Right ventricle myocardium superior (tissue), 1 donor: ENCODE measurements at regions not wholly inside any gene's neighbourhood (a gene's known extent, or its start where the extent isn't known, plus 50 kb on each side); places are given as distances from the start of the nearest gene placed in this dataset.
"Not testable (repeated sequence)": the region's sequence is repeated elsewhere in the genome, so short reads cannot be mapped to it uniquely, and the experiment has no call there.

Experiments
- ATAC-seq: fragments of 200-7000 bp; cut with Tn5 transposase; one replicate; pipeline ENCODE4 v1.9.1; 2020; ENCODE audit warnings: mild to moderate bottlenecking; ENCODE audit not compliant: poor library complexity
- DNase-seq: peaks from one replicate; pipeline ENCODE4 v3.0.0-alpha.2; 2020
- intact Hi-C: fragments of 100-400 bp; cut with DNase I; formaldehyde crosslinking; loops from one replicate; pipeline ENCODE4 v1.11.2; 2022
- donor health status: DM: no; HTN: yes; CAD: no; lungs with severe emphysema.

DNA sequence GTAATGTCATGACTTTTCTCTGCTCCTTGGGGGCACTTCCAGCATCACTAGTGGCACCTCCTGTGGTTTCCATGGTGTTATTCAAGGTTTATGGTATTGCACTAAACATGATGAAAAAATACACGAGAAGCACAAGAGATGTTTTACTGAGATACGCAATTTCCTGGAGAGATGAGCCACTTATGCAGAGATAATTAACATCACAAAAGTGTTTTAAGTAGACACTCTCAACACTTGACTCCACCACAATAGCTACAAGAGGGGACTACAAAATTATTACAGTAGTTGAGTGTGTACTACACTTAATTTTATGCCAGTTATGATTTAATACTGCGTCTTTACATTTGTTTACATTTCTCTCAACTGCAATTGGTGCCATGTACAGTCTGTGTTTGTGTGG lies 906.7 kb downstream of the DNAJB9 start:
- ATAC-seq: no peak
- intact Hi-C loops: no loop called here
- no peak for DNase-seq

DNA sequence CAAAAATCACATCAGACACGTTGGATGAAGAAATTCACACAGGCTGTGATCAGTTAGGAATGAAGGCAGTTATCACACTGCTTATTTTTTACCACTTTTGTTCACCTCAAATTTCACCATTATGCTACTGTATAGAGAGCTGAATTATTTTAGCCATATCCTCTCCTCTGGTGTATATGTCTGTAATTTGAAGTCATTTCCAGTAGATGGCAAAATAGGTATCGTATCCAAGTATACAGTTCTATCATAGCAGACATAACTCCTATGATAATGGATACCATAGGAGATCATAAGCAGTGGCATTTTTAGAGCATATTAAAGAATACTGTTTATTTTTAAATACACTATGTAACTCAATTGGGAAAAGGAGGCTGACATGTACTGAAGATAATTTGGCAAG lies 909.7 kb downstream of the DNAJB9 start:
- ATAC-seq: no peak
- DNase-seq: no peak
- intact Hi-C loops: no loop called here

DNA sequence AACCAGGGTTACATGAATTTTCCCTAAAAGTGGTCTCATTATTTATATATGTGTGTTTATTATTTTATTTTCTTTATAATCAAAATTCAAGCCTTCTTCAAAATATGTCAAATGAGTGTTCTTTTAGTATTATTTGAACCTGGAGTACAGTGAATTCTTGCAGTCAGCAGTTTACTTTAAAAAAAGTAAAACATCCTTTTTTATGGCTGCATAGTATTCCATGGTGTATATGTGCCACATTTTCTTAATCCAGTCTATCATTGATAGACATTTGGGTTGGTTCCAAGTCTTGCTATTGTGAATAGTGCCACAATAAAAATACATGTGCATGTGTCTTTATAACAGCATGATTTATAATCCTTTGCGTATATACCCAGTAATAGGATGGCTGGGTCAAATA lies 920.9 kb downstream of the DNAJB9 start:
- intact Hi-C loops, ATAC-seq, DNase-seq: not testable (repeated sequence)

DNA sequence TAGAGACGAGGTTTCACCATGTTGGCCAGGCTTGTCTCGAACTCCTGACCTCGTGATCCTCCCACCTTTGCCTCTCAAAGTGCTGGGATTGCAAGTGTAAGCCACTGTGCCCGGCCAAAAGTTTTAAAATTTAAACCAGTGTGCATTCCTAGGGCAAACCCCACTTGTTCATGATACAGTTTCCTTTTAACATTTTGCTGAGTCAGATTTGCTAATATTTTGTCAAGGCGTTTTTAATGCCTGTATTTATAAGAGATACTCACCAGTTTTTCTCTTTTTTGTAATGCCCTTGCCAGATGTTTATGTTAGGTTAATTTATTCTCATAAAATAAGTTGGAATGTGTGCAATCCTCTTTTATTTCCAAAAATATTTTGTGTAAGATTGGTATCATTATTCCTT lies 927.4 kb downstream of the DNAJB9 start:
- intact Hi-C loops: no loop called here
- DNase-seq (no peak), ATAC-seq (no peak)

DNA sequence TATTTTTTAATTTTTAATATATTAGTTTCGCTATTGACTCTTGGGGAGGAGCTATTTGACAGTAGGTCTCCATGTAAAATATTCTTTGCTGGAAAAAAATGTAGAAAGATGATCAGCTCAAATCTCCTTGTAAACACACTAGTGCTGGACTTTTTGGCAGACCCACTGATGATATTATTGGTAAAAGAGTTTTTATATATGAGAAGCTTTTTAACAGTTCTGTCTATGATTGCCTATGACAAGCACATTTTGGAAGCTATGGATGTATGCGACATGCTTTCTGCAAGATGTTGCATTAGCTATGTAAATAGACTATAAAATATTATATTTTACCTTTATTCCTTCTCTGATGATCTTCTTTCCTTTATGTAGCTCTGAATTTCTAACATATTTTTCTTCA lies 928.5 kb downstream of the DNAJB9 start:
- ATAC-seq (no peak), DNase-seq (no peak)
- intact Hi-C loops: no loop called here

DNA sequence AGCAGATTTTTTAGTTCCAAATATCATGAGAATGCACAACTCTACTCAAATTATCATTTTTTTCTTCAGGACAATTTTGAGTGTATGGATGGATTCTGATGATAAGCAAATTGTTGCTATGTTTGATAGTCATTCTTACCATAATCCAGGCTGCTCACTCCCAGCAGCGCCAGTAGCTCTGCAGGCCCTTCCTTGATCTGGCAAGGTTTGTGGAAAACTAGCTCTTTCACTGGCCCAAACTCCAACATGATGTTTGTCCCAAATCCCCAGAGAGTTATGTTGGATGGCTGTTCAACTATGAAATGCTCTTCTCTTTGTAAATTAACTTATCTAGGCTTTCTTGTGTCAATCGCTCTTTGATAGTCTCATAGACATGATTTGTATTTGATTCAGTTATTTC lies 933.7 kb downstream of the DNAJB9 start:
- ATAC-seq (peak; percentile 39), DNase-seq (peak; percentile 36)
- intact Hi-C loops: no loop called here

DNA sequence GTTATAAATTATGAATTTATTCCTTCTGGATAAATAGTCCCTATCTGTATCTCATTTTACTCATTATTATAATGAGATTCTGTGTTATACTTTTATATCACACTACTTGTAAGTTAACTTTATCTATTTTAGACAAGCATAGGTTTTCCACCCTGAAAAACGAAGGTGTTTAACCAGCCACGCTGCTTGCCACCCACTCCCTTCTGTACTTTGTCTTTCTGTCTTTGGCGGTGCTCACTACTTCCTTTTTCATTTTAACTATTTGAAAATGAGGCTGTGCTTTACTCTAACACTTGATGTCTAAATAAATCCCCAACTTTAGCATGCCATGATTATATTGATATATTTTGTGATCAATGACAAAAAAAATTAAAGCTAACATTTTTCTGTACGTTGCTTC lies 952.9 kb downstream of the DNAJB9 start:
- DNase-seq (no peak), ATAC-seq (no peak)
- intact Hi-C loops: no loop called here

DNA sequence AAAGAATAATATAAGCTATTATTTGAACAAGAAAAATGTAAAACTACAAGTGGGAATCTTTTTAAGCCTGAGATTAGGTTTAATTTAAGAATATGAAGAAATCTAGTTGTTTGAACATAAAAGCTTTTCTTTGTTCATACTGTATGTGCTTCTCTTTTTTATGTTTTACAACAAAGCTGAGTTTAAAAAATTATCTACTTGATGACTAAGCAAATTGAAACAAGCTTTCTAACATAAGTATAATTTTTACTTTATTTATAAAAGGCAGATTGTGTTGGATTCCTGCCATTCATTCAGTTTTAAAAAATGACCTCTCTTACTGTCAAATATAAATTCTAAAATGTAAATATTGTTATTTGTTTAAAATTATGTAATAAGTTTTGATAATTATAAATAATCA lies 958.2 kb downstream of the DNAJB9 start:
- DNase-seq: no peak
- intact Hi-C loops: no loop called here
- no peak for ATAC-seq

DNA sequence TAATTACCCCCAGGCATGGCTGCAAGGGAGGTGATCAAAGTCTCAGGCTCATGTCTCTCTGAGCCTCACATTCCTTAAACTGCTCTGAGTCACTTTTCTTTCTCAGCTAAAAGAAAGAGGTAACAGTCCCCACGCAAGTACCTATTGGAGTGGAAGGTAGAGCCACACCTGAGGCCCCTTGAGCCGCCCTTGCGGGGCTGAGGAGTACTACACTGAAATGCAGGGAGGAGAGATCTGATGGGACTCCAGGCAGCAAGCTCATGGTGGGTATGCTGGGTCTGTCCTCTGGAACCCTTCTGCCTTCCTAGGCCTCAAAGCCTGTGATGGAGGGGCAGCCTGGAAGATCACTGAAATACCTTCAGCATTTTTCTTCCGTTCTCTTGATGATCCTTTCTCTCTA lies 960.0 kb downstream of the DNAJB9 start:
- no peak for DNase-seq
- intact Hi-C loops: no loop called here
- ATAC-seq: no peak

DNA sequence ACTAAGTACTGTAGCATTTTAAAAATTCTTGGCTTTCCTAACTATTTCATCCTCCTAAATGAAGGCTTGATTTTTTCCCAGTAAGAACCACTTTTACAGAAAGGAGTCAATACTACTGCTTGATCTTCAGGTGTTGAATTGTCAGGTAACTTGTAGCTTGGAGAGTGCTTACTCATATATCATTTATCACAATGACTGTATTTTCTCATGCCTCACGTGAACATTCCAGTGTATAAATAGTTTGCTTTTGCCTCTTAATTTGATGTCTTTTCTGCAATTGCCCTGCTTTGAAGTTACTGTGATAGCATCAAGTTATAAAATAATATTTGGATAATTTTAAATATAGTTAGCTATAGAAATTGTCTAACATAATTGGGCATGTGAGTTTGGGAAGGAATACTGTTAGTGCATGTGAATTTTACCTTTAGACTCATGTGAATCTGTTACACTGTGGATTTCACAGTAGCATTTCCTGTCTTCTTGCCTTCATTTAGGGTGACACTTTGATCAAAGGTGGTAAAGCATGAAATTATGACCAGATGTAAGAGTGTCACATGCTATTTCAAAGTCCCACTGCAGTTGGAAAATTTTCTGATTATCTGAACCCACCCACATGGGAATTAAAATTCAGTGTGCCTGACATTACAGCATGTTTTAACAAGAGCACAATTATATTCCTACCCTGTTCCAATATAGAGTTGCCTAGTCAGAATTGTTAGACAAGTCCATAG lies 962.8 kb downstream of the DNAJB9 start:
- intact Hi-C loops: no loop called here
- ATAC-seq (no peak), DNase-seq (no peak)

DNA sequence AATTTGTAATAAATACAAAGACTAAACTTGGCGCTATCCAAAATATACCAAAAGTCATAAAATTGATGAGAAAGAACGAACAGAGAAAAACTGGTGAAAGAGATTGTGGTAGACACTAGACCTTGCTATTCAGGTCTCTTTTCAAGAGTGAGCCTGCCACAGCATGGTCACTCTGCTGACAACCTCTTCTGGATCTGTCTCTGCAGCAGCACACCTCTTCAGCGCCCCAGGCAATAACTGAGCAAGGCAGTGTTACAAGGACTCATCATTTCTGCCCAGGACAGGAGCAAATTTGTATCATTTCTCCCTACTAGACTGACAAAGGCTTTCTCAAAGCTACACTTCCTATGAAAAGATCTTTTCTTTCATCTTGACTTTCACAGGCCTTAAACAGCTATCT lies 976.0 kb downstream of the DNAJB9 start:
- intact Hi-C loops: no loop called here
- no peak for ATAC-seq
- no peak for DNase-seq

DNA sequence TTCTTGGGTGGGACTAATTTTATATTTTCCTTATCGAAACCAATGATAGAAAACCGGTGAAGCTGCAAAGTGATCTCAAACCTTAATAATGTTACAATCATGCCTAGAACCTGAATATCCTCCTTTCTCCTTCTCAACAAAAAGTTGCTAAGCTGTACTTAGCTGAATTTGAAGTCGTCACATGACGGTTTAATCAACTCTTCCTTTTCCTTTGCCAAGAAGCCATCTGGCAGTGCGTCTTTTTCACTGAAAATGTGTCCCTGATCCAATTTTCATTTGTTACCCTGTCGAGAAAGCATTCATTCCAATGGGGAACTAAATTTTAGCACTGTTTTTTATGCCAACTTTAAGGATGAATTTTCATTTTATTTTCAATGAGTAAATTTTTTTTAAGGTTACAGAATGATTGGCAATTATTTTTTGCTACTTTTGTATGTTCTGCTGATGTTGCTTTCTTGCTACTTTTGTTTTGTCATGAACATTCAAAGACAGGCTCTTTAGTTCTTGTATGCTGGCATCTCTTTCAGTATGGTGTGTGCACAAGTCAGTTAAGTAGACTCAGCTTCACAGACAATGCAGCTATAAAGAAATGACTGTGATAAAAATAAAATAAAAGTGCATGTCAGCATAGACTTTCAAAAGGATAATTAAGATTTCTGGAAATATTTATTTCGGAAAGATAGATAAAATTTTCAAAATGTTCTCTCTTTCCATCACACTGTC lies 980.0 kb downstream of the DNAJB9 start:
- intact Hi-C loops: no loop called here
- peak; percentile 65 for ATAC-seq
- DNase-seq: no peak

DNA sequence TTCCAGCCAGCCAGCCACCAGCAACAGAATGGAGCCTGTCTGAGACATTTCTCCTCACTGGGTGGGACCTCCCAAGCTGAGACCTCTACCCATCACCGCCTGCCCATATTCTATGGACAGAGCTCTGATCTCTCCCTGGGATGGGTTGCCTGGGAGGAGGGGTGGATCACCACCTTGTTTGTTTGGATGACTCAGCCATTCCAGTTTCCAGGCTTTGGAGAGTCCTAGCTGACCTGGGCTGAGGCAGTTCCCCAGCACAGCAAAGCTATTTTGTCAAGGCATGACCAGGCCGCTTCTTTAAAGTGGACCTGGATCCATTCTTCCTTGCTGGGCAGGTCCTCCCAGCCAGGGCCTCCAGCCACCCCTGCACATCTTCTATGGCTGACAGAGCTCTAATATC lies 982.3 kb downstream of the DNAJB9 start:
- intact Hi-C loops: no loop called here
- DNase-seq (no peak), ATAC-seq (no peak)

DNA sequence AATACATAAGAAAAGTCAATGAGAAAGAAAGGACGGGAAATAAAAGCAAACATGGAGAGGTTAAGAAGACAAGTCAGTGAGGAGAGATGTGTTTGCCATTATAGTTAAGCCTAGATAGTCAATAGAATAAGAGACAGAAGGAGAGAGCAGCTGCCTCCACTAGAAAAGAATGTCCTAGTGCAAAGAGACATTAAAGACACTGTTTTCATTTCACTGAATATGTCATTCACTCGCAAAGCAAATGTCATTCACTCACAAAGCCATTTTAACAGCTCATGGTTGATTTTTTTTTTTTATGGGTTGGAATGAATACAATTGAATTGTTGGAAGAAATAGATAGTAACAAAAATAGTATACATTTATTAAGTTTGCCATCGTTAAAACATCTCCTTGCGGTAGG lies 1007.6 kb downstream of the DNAJB9 start:
- ATAC-seq (no peak), DNase-seq (no peak)
- intact Hi-C loops: no loop called here

DNA sequence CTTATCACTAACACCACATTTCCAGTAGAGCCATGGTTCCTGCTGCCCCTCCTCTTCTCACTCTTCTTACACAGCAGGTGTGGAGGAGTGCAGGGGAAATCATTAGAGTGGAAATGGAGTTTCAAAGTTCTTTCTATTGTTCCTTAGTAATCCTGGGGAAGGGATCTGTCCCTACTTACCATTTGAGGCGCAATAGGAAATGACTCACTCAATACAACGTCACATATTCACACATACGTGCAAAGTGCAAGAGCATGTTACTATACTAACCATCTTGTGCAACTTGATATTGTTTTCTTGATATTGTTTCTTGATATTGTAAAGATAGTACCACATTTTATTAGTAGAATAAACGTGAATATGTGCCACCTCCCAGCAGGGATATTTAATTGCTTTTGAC lies 1010.2 kb downstream of the DNAJB9 start:
- ATAC-seq: no peak
- DNase-seq: no peak
- intact Hi-C loops: no loop called here

DNA sequence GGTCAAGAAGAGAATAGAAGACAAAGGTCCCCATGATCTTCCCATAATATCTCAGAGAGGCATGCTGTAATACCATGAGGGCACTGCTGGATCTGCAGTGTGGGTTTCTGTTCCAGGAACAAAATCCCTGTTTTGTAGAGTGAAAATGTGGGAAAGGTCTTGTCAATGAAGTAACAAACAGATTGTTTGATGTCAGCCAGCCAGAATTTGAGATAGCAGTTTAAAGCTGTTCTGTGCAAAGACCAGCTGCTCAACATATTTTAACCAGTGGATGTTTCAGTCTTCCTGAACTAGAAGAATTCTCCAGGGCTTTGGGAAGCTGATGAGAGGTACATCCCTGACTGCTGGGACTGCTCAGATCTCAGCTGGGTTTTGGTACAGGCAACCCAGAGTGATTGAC lies 1012.5 kb downstream of the DNAJB9 start:
- ATAC-seq: no peak
- intact Hi-C loops: no loop called here
- no peak for DNase-seq

DNA sequence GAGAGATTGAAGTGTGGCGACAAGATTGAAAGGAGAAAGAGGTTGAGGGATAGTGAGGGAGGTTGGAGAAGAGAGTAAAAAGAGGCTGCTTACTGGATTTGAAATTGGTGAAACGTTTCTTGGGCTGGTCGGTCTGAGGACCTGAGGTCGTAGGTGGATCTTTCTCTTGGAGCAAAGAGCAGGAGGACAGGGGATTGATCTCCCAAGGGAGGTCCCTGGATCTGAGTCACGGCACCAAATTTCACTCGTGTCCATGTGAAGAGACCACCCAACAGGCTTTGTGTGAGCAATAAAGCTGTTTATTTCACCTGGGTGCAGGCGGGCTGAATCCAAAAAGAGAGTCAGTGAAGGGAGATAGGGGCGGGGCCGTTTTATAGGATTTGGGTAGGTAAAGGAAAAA lies 1027.3 kb downstream of the DNAJB9 start:
- DNase-seq, intact Hi-C loops, ATAC-seq: not testable (repeated sequence)

DNA sequence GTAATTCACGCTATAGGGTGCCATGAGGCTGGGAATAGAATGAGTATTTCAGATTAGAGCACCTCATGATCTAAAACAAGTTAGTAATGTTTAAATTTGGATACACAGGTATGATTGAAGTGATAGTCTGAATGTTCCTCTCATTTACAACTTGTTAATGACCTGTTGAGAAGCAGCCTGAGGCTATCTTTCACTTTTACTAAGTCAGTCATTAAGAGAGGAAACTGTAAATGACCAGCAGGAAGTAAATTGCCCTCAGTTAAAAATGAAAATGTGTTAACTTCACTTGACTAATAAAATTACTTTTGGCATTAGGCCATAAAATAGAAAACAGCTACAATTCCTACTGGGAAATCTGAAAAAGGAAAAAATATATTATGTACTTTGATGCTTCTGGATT lies 1042.0 kb downstream of the DNAJB9 start:
- ATAC-seq (no peak), DNase-seq (no peak)
- intact Hi-C loops: no loop called here

DNA sequence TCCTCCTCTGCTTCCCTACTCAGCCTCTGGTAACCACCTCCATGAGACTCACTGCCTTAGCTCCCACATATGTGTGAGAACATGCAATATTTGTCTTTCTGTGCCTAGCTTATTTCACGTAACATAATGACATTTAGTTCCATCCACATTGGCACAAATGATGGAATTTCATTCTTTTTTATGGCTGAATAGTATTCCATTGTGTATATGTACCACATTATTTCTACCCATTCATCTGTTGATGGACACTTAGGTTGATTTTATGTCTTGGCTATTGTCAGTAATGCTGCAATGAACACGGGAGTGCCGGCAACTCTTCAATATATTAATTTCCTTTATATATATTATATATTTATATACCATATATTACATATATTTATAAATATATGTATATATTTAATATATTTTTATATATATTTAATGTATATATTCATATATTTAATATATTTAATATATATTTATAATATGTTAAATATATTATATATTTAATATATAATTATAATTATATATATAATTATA lies 1046.9 kb downstream of the DNAJB9 start:
- no peak for DNase-seq
- intact Hi-C loops: no loop called here

DNA sequence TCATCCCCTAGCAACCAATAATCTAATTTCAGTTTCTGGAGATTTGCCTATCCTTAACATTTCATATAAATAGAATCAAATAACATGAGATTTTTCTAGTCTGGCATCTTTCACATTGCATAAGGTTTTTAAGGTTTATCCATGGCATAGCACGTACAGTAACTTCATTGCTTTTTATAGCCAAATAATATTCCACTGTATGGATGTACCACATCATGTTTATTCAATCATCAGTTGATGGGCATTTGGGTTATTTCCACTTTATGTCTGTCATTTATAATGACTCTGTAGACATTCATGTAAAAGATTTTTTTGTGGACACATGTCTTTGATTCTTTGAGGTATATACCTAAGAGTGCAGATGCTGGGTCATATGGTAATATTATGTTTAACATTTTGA lies 1052.6 kb downstream of the DNAJB9 start:
- intact Hi-C loops: no loop called here
- ATAC-seq (no peak), DNase-seq (no peak)

More for the DNA sequence above, 1046.9 kb downstream of the DNAJB9 start:
- ATAC-seq: no peak
